Stimulated activated CD8-positive, alpha-beta memory T cell treated with anti-CD3 and anti-CD28 coated beads, Interleukin-15, amount 100 ng/mL, for 24 hours (primary cell): ENCODE measurements at regions not wholly inside any gene's neighbourhood (a gene's known extent, or its start where the extent isn't known, plus 50 kb on each side); places are given as distances from the start of the nearest gene placed in this dataset.

Experiments
- DNase-seq: peaks from one replicate; pipeline ENCODE4 v3.0.0-alpha.2; 2020; ENCODE audit warnings: low read depth

DNA sequence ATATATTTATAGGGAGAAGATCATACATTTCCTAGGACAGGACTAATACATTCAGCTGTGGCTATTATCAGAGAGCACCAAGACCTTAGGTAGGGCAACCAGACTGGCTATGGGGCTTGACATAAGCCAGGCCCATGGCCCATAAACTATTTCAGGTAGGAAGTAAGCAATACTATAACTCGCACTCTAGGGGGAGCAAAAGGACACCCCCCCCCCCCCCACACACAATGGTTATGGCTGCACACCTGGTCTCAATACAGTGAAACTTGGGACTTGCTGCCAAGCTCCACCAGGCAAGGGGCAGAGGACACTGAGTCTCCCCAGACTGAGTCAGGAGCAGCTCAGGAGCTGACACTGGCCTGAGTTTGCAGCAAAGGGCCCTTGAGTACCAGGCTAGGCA lies 348.9 kb upstream of the ASIC2 start:
- DNase-seq: no peak

DNA sequence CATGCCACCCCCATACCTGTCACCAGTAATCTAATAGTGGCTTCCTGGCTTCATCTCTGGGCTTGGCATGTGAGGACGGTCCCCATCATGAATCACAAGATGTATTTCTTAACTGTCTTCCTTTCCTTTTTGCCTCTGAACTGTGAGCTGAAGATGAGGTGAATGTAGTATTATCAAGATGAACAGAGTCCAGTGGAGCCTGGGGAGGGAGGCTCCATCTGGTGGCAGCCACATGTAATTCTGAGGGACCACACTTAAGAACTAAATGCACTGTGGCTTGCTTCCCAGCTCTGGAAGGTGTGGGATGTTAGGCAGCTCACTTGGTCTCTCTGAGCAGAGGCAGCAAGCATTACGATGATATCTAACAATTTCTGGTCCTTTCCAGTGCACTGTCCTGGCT lies 354.9 kb upstream of the ASIC2 start:
- no peak for DNase-seq

- DNase-seq: no peak
Measured at GRCh38 chr17:33650304-33650703, 357.2 kb upstream of the ASIC2 start.

- DNase-seq: no peak
Measured at GRCh38 chr17:33651686-33652085, 358.6 kb upstream of the ASIC2 start.

GRCh38 chr17:33652731-33653398 lies 359.8 kb upstream of the ASIC2 start:
- DNase-seq: no peak

GRCh38 chr17:33653399-33653788 lies 360.3 kb upstream of the ASIC2 start:
- DNase-seq: no peak

DNA sequence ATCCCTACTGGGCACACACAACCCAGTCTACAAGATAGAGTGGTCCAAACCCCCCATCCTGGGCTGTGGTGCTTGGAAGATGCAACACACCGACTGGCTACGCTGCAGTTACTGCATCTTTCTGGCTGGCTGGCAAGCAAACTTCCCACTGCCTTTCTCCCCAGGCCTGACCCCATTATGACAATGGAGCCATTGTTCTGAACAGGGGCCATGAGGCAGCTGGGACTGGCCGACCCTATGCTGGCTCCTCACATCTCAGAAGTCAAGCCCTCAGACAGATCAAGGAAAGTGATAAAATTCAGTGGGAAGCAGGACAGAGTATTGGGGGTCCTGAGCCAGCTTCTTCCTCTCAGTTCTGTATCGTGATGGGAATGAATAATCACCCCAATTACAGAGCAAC lies 364.1 kb upstream of the ASIC2 start:
- DNase-seq: no peak

DNA sequence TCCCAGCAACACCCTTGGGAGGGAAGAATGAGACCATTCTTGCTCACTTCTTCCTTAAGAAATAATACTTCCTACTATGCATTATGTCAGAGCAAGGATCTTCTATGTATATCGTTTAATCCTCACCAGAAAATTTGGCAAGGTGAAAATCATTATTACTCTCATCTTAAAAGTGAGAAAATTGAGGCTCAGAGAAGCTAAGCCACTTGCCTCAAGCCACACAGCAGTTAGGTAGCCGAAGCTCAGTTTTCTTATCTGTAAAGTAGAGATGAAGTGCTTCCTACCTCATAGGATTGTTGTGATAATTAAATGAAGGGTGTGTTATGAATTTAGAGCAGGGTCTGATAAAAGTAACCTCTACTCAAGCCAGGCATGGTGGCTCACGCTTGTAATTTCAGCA lies 368.9 kb upstream of the ASIC2 start:
- no peak for DNase-seq

DNA sequence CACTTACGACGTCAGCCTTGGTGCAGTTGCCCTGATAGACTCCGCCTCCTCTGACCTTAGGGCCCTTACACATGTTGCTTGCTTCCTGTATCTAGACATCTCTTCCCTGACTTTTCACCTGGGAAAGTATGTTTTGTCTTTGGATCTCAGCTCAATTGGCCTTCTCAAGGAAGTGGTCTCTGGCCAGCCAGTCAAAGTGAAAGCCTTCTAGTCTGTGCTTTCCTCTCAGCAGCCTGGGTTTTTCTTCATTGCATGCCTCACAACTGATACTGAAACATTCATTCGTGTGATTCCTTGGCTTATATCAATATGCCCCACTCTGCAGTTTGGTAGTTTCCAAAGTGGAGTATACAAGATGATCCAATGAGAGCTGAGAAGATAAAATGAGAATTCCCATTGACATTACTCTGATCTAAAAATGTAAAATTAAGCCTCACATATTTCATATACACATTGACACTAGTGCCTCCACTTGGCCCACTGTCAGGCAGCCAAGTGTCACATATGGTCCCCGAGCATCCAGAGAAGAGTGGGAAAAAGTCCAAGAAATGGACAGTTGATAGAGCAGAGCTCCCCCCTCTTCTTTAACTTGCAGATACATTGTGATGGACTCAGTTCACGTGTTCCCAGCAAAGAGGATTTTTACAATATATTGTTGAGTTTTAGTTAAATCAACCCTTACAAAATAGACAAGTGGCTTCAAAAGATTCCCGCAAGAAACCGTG lies 371.2 kb upstream of the ASIC2 start:
- no peak for DNase-seq

GRCh38 chr17:33667052-33667509 lies 374.0 kb upstream of the ASIC2 start:
- DNase-seq: no peak

GRCh38 chr17:33667671-33668070 lies 374.6 kb upstream of the ASIC2 start:
- DNase-seq: no peak

DNA sequence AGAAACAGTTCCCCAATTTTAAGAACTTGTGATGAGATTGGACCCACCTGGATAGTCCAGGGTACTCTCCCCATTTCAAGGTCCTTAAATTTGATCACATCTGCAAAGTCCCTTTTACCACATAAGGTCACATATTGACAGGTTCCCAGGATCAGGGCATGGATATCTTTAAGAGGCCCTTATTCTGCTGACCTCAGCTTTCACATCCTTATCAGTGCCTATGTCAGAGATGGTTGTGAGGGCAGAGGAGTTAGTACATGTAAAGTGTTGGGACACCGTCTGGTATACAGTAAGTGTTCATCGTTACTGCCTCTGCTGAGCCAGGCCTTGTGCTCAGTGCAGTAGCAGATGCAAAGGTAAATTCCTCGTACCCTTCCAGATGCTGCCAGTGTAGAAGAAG lies 375.4 kb upstream of the ASIC2 start:
- no peak for DNase-seq

GRCh38 chr17:33671491-33671890 lies 378.4 kb upstream of the ASIC2 start:
- DNase-seq: no peak

DNA sequence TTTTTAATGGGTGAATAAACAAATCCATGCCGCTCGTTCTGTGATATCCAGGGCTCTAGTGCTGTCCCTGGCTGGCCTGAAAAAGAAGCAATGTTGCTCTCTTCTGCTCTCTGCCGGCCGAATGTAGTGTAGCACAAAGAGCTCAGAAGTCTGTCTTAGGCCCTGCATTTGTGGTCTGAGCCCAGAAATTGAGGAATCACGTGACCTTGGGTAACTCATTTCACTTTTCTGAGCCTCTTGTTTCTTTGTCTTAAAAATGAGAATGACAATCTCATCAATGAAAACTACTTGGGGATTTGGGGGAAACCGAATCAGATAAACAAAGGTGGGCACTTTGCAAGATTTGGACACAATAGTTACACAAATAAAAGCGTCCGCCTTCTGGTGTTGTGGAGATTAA lies 381.6 kb upstream of the ASIC2 start:
- DNase-seq: no peak

DNA sequence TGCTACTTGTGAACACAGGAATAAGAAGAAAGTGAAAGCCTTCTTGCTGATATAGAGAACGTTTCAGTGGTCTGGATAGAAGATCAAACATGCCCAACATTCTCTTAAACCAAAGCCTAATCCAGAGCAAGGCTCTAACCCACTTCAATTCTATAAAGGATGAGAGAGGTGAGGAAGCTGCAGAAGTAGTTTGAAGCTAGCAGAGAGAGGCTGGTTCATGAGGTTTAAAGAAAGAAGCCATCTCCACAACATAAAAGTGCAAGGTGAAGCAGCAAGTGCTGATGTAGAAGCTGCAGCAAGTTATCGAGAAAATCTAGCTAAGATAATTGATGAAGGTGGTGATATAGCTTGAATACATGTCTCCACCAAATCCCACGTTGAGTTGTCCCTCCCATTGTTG lies 383.3 kb upstream of the ASIC2 start:
- no peak for DNase-seq

DNA sequence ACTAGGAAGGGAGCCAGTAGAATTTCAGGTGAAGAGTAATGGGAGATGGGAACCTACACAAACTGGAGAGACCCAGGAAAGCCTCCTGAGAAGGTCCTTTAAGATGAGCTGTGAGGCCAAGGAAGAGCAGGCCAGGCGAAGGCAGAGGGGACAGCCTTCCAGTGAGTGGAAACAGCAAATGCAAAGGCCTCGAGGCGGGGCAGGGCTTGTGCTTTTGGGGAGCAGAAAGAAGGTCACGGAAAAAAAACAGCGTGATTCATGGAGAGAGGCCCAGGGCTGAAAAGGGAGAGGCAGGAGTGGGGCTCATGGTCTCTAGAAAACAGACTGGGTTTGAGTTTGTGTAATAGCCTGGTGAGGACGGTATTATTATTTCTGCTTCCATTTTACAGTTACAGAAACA lies 386.5 kb upstream of the ASIC2 start:
- DNase-seq: no peak

DNA sequence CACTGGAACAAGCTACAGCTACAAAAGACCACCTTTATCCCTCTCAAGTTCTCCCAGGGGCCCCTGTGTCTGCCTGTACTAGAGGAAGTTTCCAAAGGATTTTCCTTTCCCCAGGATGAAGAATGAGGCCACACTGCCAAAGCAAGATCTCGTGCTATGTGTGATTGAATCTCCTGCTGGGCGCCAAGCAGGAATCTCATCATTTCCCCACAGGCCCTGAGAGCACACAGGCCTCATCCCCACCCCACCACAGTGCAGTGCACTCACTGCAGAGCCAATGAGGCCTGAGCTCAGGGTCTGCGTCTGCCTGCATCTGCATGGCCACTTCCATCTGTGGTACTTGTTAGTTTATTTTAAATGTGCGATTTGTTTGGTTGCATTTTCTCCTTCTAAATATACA lies 387.4 kb upstream of the ASIC2 start:
- no peak for DNase-seq

- no peak for DNase-seq
Measured at GRCh38 chr17:33682599-33682998, 389.5 kb upstream of the ASIC2 start.

- DNase-seq: no peak
Measured at GRCh38 chr17:33684735-33685134, 391.6 kb upstream of the ASIC2 start.

- no peak for DNase-seq
Measured at GRCh38 chr17:33686171-33686570, 393.1 kb upstream of the ASIC2 start.

- no peak for DNase-seq
Measured at GRCh38 chr17:33687831-33688230, 394.7 kb upstream of the ASIC2 start.

- no peak for DNase-seq
Measured at GRCh38 chr17:33688771-33689170, 395.7 kb upstream of the ASIC2 start.

- DNase-seq: no peak
Measured at GRCh38 chr17:33689725-33690124, 396.6 kb upstream of the ASIC2 start.

DNA sequence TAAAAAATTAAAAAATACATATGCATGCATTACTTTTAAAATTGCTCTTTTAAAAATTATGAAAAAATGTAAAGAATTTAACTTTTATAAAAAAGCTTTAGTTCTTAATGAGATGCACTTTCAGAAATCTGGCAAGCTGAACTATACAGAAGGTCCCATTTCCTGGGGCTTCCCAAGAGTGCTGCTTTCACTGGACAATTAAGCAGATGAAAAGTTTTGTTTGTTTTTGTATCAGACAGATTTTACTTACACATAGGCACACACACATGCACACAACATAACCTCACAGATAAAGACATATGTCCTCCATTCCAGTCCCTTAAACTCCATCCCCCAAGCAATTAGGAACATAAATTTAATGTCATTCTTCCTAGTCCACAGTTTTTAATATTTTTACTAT lies 402.3 kb upstream of the ASIC2 start:
- DNase-seq: no peak
